OCI-LY7 (cell line): ENCODE measurements at regions not wholly inside any gene's neighbourhood (a gene's known extent, or its start where the extent isn't known, plus 50 kb on each side); places are given as distances from the start of the nearest gene placed in this dataset.

Experiments
- BruUV-seq: library from RNA; stranded (reverse); fragments of 400-500 nt; replicated peaks from 2 replicates; lab custom pipeline; 2021; lab: Mats Ljungman, UMichigan
- CTCF ChIA-PET: fragments of 300-600 bp; sonication (Branson Sonifier 250); formaldehyde crosslinking; loops from one replicate; lab custom pipeline; 2022; ENCODE audit warnings: antibody characterized with exemption; ENCODE audit not compliant: unreplicated experiment; lab: Charles Lee
- POLR2A ChIA-PET: fragments of 300-600 bp; sonication (Branson Sonifier 250); formaldehyde crosslinking; loops from one replicate; lab custom pipeline; 2022; ENCODE audit warnings: antibody characterized with exemption; lab: Charles Lee
- DNase-seq: peaks from one replicate; pipeline ENCODE4 v3.0.0-alpha.2; 2015; ENCODE audit warnings: low spot score
- H2AFZ ChIP-seq: fragments of 200-600 bp; sonication (generic), shearing (Covaris generic); 2 replicates; pipeline ENCODE4 v1.6.1; 2014; ENCODE audit warnings: mild to moderate bottlenecking, antibody characterized with exemption, low read length, moderate library complexity
- H3K27ac ChIP-seq: fragments of 200-600 bp; sonication (generic); 2 replicates; pipeline ENCODE4 v1.5.1; 2014; ENCODE audit warnings: mixed run types, low read depth, mild to moderate bottlenecking, moderate library complexity, low read length, inconsistent platforms; ENCODE audit not compliant: poor library complexity, severe bottlenecking
- H3K36me3 ChIP-seq: fragments of 200-600 bp; sonication (generic); 2 replicates; pipeline ENCODE4 v1.6.1; 2014; ENCODE audit warnings: mild to moderate bottlenecking, antibody characterized with exemption, low read length, moderate library complexity, mixed read lengths; ENCODE audit not compliant: insufficient read depth
- H3K4me1 ChIP-seq: fragments of 200-600 bp; sonication (generic); 2 replicates; pipeline ENCODE4 v1.5.1; 2014; ENCODE audit warnings: mild to moderate bottlenecking, low read length; ENCODE audit not compliant: insufficient read depth, poor library complexity, severe bottlenecking
- H3K4me2 ChIP-seq: fragments of 200-600 bp; sonication (generic); 2 replicates; pipeline ENCODE4 v1.6.1; 2014; ENCODE audit warnings: mild to moderate bottlenecking, low read length
- H3K4me3 ChIP-seq: fragments of 200-600 bp; sonication (generic); 2 replicates; pipeline ENCODE4 v1.5.1; 2014; ENCODE audit warnings: mild to moderate bottlenecking, low read depth, low read length; ENCODE audit not compliant: poor library complexity, severe bottlenecking
- H3K79me2 ChIP-seq: fragments of 200-600 bp; sonication (generic); 2 replicates; pipeline ENCODE4 v1.6.1; 2016; ENCODE audit warnings: low read depth, mild to moderate bottlenecking, low read length, moderate library complexity, mixed read lengths; ENCODE audit not compliant: insufficient read depth
- H3K9me2 ChIP-seq: fragments of 200-600 bp; sonication (generic); 2 replicates; pipeline ENCODE4 v1.6.1; 2016; ENCODE audit warnings: mild to moderate bottlenecking, low read length, mixed read lengths; ENCODE audit not compliant: insufficient read depth
- H3K9me3 ChIP-seq: fragments of 200-600 bp; sonication (generic); 2 replicates; pipeline ENCODE4 v1.6.1; 2014; ENCODE audit warnings: mild to moderate bottlenecking, mixed run types, low read length, mixed read lengths
- H4K20me1 ChIP-seq: fragments of 200-600 bp; sonication (generic); 2 replicates; pipeline ENCODE4 v1.6.1; 2014; ENCODE audit warnings: mild to moderate bottlenecking, antibody characterized with exemption, low read length, moderate library complexity, mixed read lengths; ENCODE audit not compliant: insufficient read depth
- CTCF ChIP-seq: fragments of 200-600 bp; sonication (generic); conservative IDR thresholded peaks from 2 replicates; pipeline ENCODE4 v1.5.1; 2014; ENCODE audit warnings: mild to moderate bottlenecking, antibody characterized with exemption, low read length, moderate library complexity, mixed read lengths
- EZH2phosphoT487 ChIP-seq: fragments of 200-600 bp; sonication (generic); IDR thresholded peaks from 2 replicates; pipeline ENCODE4 v1.6.1; 2018; ENCODE audit warnings: low read depth, borderline replicate concordance, mild to moderate bottlenecking, mixed run types, antibody characterized with exemption, low read length, moderate library complexity, mixed read lengths
- intact Hi-C: fragments of 100-400 bp; cut with micrococcal nuclease; formaldehyde crosslinking; loops from one replicate; pipeline ENCODE4 v1.10.0; 2022; ENCODE audit not compliant: unreplicated experiment

- no TSS peak for BruUV-seq
- intact Hi-C loops, result no loop called here
- no peaks in the 10 kb centered on the region for H3K4me1 ChIP-seq
These were observed 609.9 kb downstream of the DNAJB9 start for GRCh38 chr7:109179601-109180000.

GRCh38 chr7:109190766-109191398, 621.2 kb downstream of the DNAJB9 start:
- no peak for DNase-seq
- H3K9me2 ChIP-seq, result no peaks in the 10 kb centered on the region
- POLR2A ChIA-PET, result no interaction called here
- H3K27ac ChIP-seq, result no peak overlapping the region
- H3K4me3 ChIP-seq, result no peak overlapping the region
- intact Hi-C loops, result no loop called here
- BruUV-seq, result no TSS peak
- H2AFZ ChIP-seq, result no peak overlapping the region
- no peaks in the 10 kb centered on the region for H4K20me1 ChIP-seq
- H3K79me2 ChIP-seq, result no peaks in the 10 kb centered on the region
- H3K4me1 ChIP-seq, result no peaks in the 10 kb centered on the region
- H3K4me2 ChIP-seq, result no peak overlapping the region
- H3K36me3 ChIP-seq, result no peaks in the 10 kb centered on the region
- TF ChIP-seq CTCF (no peak), EZH2phosphoT487 (no peak)
- CTCF ChIA-PET, result no interaction called here
- no peaks in the 10 kb centered on the region for H3K9me3 ChIP-seq

More at GRCh38 chr7:109179601-109180000, 609.9 kb downstream of the DNAJB9 start:
- no peak for TF ChIP-seq EZH2phosphoT487
- TF ChIP-seq CTCF, result no peak
- Histone ChIP-seq H3K27ac (no peak overlapping the region), H3K4me2 (no peak overlapping the region), H3K79me2 (no peaks in the 10 kb centered on the region), H2AFZ (no peak overlapping the region), H3K4me3 (no peak overlapping the region), H4K20me1 (no peaks in the 10 kb centered on the region), H3K9me3 (no peaks in the 10 kb centered on the region), H3K9me2 (no peaks in the 10 kb centered on the region), H3K36me3 (no peaks in the 10 kb centered on the region)
- DNase-seq, result no peak
- ChIA-PET POLR2A (interaction anchor here (0.5 kb wide), 1 partner anchor 1262 kb away, joined by 3 read pairs; no protein-coding TSS in a partner anchor), CTCF (no interaction called here)

- ChIA-PET POLR2A (no interaction called here), CTCF (no interaction called here)
- no peaks in the 10 kb centered on the region for H3K36me3 ChIP-seq
- H3K9me2 ChIP-seq, result no peaks in the 10 kb centered on the region
- no peak overlapping the region for H3K27ac ChIP-seq
- no peak overlapping the region for H3K4me2 ChIP-seq
- no TSS peak for BruUV-seq
- intact Hi-C loops, result no loop called here
- H3K4me3 ChIP-seq, result no peak overlapping the region
- no peak overlapping the region for H2AFZ ChIP-seq
- H4K20me1 ChIP-seq, result no peaks in the 10 kb centered on the region
- H3K79me2 ChIP-seq, result no peaks in the 10 kb centered on the region
- no peaks in the 10 kb centered on the region for H3K9me3 ChIP-seq
- no peaks in the 10 kb centered on the region for H3K4me1 ChIP-seq
- peak; percentile 54 for TF ChIP-seq CTCF
- no peak for TF ChIP-seq EZH2phosphoT487
- DNase-seq, result no peak
These were observed 636.5 kb downstream of the DNAJB9 start for GRCh38 chr7:109206196-109206595.
